COLO829 (cell line): ENCODE measurements at regions not wholly inside any gene's neighbourhood (a gene's known extent, or its start where the extent isn't known, plus 50 kb on each side); places are given as distances from the start of the nearest gene placed in this dataset.

Experiments
- DNase-seq: peaks from one replicate; pipeline ENCODE4 v3.0.0; 2012; ENCODE audit warnings: low spot score

- no peak for DNase-seq
Measured at GRCh38 chr20:61015602-61016001, 236.5 kb upstream of the CDH4 start.

- DNase-seq, result no peak
Measured at GRCh38 chr20:61019322-61019721, 232.7 kb upstream of the CDH4 start.

GRCh38 chr20:61023612-61024011 lies 228.4 kb upstream of the CDH4 start:
- DNase-seq, result no peak

- DNase-seq, result no peak
Measured at GRCh38 chr20:61024390-61024789, 227.7 kb upstream of the CDH4 start.

- DNase-seq, result no peak
Measured at GRCh38 chr20:61025536-61025935, 226.5 kb upstream of the CDH4 start.

- no peak for DNase-seq
Measured at GRCh38 chr20:61026173-61026572, 225.9 kb upstream of the CDH4 start.

- DNase-seq, result no peak
Measured at GRCh38 chr20:61026731-61027130, 225.3 kb upstream of the CDH4 start.

- DNase-seq, result no peak
Measured at GRCh38 chr20:61027218-61027617, 224.8 kb upstream of the CDH4 start.

GRCh38 chr20:61030130-61030529 lies 221.9 kb upstream of the CDH4 start:
- DNase-seq, result no peak

- no peak for DNase-seq
Measured at GRCh38 chr20:61031101-61031830, 220.8 kb upstream of the CDH4 start.

GRCh38 chr20:61037498-61037897 lies 214.6 kb upstream of the CDH4 start:
- no peak for DNase-seq

- no peak for DNase-seq
Measured at GRCh38 chr20:61041481-61041880, 210.6 kb upstream of the CDH4 start.

- DNase-seq, result no peak
Measured at GRCh38 chr20:61042506-61043385, 209.3 kb upstream of the CDH4 start.

- DNase-seq, result no peak
Measured at GRCh38 chr20:61043681-61044080, 208.4 kb upstream of the CDH4 start.

- no peak for DNase-seq
Measured at GRCh38 chr20:61044499-61044898, 207.6 kb upstream of the CDH4 start.

GRCh38 chr20:61045091-61045490 lies 207.0 kb upstream of the CDH4 start:
- no peak for DNase-seq

- DNase-seq, result no peak
Measured at GRCh38 chr20:61045876-61046585, 206.0 kb upstream of the CDH4 start.

- DNase-seq, result no peak
Measured at GRCh38 chr20:61046721-61047351, 205.2 kb upstream of the CDH4 start.

- DNase-seq, result no peak
Measured at GRCh38 chr20:61047515-61047914, 204.5 kb upstream of the CDH4 start.

GRCh38 chr20:61048302-61048701 lies 203.8 kb upstream of the CDH4 start:
- DNase-seq, result no peak

GRCh38 chr20:61049684-61050083 lies 202.4 kb upstream of the CDH4 start:
- DNase-seq, result no peak

GRCh38 chr20:61050336-61050890 lies 201.6 kb upstream of the CDH4 start:
- DNase-seq, result no peak
